DND-41 (cell line): ENCODE measurements at regions not wholly inside any gene's neighbourhood (a gene's known extent, or its start where the extent isn't known, plus 50 kb on each side); places are given as distances from the start of the nearest gene placed in this dataset.

ENCODE experiments used
- CTCF ChIP-seq: IDR thresholded peaks from 2 replicates; pipeline ENCODE4 v1.5.1; 2012; ENCODE audit warnings: borderline replicate concordance, low read length, moderate library complexity, mild to moderate bottlenecking; ENCODE audit not compliant: poor library complexity, severe bottlenecking; ENCODE audit errors: extremely low read depth
- EZH2 ChIP-seq: IDR thresholded peaks from 3 replicates; pipeline ENCODE4 v1.6.1; 2012; ENCODE audit warnings: borderline replicate concordance, low read depth, mild to moderate bottlenecking, moderate library complexity, low read length, inconsistent platforms; ENCODE audit not compliant: severe bottlenecking

GRCh38 chr2:228847684-228848083 lies 423.4 kb downstream of the PID1 start:
- TF ChIP-seq CTCF, result no peak
- TF ChIP-seq EZH2, result no peak
